ENCODE measurements at regions not wholly inside any gene's neighbourhood (a gene's known extent, or its start where the extent isn't known, plus 50 kb on each side); places are given as distances from the start of the nearest gene placed in this dataset.
A peak's percentile ranks its signal among the peaks of the same experiment; 100 is the strongest.

DNA sequence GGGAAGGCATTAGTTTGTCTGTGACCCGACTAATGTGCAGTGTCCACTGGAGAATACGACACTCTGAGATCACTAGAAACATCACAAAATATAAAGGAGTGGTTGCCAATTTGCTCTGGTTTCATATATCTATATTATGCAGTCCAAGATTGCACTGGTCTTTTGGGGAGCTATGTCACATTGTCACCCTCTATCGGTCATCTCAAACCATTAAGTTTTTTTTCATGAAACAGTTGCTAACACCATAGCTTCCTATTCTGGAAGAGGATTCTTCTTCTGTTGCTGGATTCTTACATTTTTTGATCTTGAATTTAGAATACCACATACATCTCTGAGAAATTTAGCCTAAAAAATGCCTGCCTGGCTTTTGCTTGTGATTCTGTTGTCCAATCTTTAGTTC is 168.6 kb downstream of the LACC1 start:
- H4K8ac ChIP-seq (replicated peaks; ENCODE audit: insufficient read length, low read depth, low read length): no peak overlapping the region
- Mint-ChIP-seq H3K9me3 (no peaks in the 10 kb centered on the region), H3K4me3 (no peak overlapping the region), H3K4me1 (peaks cover 25 to 30% of the 10 kb centered on the region in 2 experiments), H3K36me3 (ENCODE audit: insufficient read depth in 1 of 3, low read depth in 3 of 3) (no peaks in the 10 kb centered on the region; a peak in 1 of 7 replicates), H3K27me3 (ENCODE audit: low read depth) (peaks cover 3% of the 10 kb centered on the region; the same call in 1 of the 2 replicates), H3K27ac (no peak overlapping the region)
- no peak overlapping the region for H2BK120ac ChIP-seq (ENCODE audit: low read depth, low read length, poor library complexity, severe bottlenecking)
- no peak for DNase-seq
- H3K9me3 ChIP-seq (ENCODE audit: control insufficient read depth, low read depth, low read length): no peaks in the 10 kb centered on the region
- H2BK15ac ChIP-seq (ENCODE audit: low read depth, low read length): no peak overlapping the region
- no peak overlapping the region for H2AK5ac ChIP-seq (ENCODE audit: insufficient read length, low read length)
- H4K20me1 ChIP-seq (ENCODE audit: control insufficient read depth, insufficient read depth, insufficient read length): no peaks in the 10 kb centered on the region
- H3K56ac ChIP-seq (ENCODE audit: insufficient read length, low read depth, low read length): no peak overlapping the region
- no peak overlapping the region for H3K9ac ChIP-seq (ENCODE audit: extremely low read depth, insufficient read length, low read length)
- no peaks in the 10 kb centered on the region for H3K27me3 ChIP-seq (ENCODE audit: insufficient read depth, low read length)
- no peak overlapping the region for H3K4ac ChIP-seq (ENCODE audit: low read depth, low read length)
- WGBS (ENCODE audit: extremely low coverage, insufficient read length, low lambda C conversion rate): no CpG with 5 or more reads among the region's 3 CpGs
- no peak overlapping the region for H4K5ac ChIP-seq (ENCODE audit: insufficient read length, low read depth, low read length)
- H2BK5ac ChIP-seq (ENCODE audit: insufficient read length, low read length): no peak overlapping the region
- no peak overlapping the region for H2BK12ac ChIP-seq (ENCODE audit: insufficient read length, low read depth, low read length)
- no peak overlapping the region for H3K4me2 ChIP-seq (ENCODE audit: insufficient read depth, insufficient read length, low read length)
- no peaks in the 10 kb centered on the region for H3K4me1 ChIP-seq (ENCODE audit: insufficient read depth, low read length)
- no peaks in the 10 kb centered on the region for H3K79me1 ChIP-seq (ENCODE audit: insufficient read depth, low read depth, low read length, poor library complexity, severe bottlenecking)
- H3K18ac ChIP-seq (ENCODE audit: insufficient read length, low read depth, low read length): no peak overlapping the region
- H3K23ac ChIP-seq (ENCODE audit: insufficient read length, low read depth, low read length): no peak overlapping the region
- H3K79me2 ChIP-seq (ENCODE audit: insufficient read depth, low read length): no peaks in the 10 kb centered on the region
- H3K27ac ChIP-seq (ENCODE audit: insufficient read length, low read depth, low read length): no peak overlapping the region
- no peak overlapping the region for H2BK20ac ChIP-seq (ENCODE audit: low read depth, low read length, poor library complexity, severe bottlenecking)
- H2AFZ ChIP-seq (ENCODE audit: low read length): no peak overlapping the region
- H4K91ac ChIP-seq (ENCODE audit: insufficient read length, low read depth, low read length): no peak overlapping the region
- no peak overlapping the region for H3K14ac ChIP-seq (ENCODE audit: insufficient read depth, low read length)
- no peak overlapping the region for H3T11ph ChIP-seq (ENCODE audit: low read length)
- TF ChIP-seq CTCF (conservative IDR thresholded peaks at IDR 0.05): peak; percentile 30; the same call in 2 of the 3 replicates
- no peaks in the 10 kb centered on the region for H3K23me2 ChIP-seq (ENCODE audit: insufficient read length, low read depth, low read length, poor library complexity, severe bottlenecking)

All from H9 (cell line).